PC-3 (cell line): ENCODE measurements at regions not wholly inside any gene's neighbourhood (a gene's known extent, or its start where the extent isn't known, plus 50 kb on each side); places are given as distances from the start of the nearest gene placed in this dataset.

Experiments used
- ATAC-seq: fragments of 200-7000 bp; cut with Tn5 transposase; 2 replicates; pipeline ENCODE4 v1.9.1; 2020; ENCODE audit warnings: mild to moderate bottlenecking, moderate library complexity
- BruUV-seq: library from RNA; stranded (reverse); fragments of 400-500 nt; replicated peaks from 2 replicates; lab custom pipeline; 2021; lab: Mats Ljungman, UMichigan
- CTCF ChIA-PET: fragments of 300-600 bp; sonication (Branson Sonifier 250); formaldehyde crosslinking; loops from one replicate; lab custom pipeline; 2022; ENCODE audit warnings: antibody characterized with exemption; lab: Charles Lee
- POLR2A ChIA-PET: fragments of 300-600 bp; sonication (Branson Sonifier 250); formaldehyde crosslinking; loops from one replicate; lab custom pipeline; 2022; ENCODE audit warnings: antibody characterized with exemption; ENCODE audit not compliant: unreplicated experiment; lab: Charles Lee
- DNase-seq: peaks from one replicate; pipeline ENCODE4 v3.0.0-alpha.2; 2015
- H2AFZ ChIP-seq: fragments of 300-600 bp; sonication (generic); 2 replicates; pipeline ENCODE4 v1.6.0; 2016; ENCODE audit warnings: antibody characterized with exemption, low read length
- H3F3A ChIP-seq: fragments of 300-600 bp; sonication (generic); one replicate; pipeline ENCODE4 v1.6.0; 2017; ENCODE audit warnings: antibody characterized with exemption, low read length, control low read depth, mild to moderate bottlenecking; ENCODE audit not compliant: unreplicated experiment
- H3K27ac ChIP-seq: fragments of 300-600 bp; sonication (generic); 2 replicates; pipeline ENCODE4 v1.5.1; 2016; ENCODE audit warnings: mild to moderate bottlenecking, low read length
- H3K27me3 ChIP-seq: fragments of 300-600 bp; sonication (generic); 2 replicates; pipeline ENCODE4 v1.6.1; 2016; ENCODE audit warnings: low read length, mixed read lengths
- H3K36me3 ChIP-seq: fragments of 300-600 bp; sonication (generic); 2 replicates; pipeline ENCODE4 v1.6.1; 2016; ENCODE audit warnings: low read depth, mixed run types, low read length, mixed read lengths
- H3K4me1 ChIP-seq: fragments of 300-600 bp; sonication (generic); 2 replicates; pipeline ENCODE4 v1.5.1; 2016; ENCODE audit warnings: low read length; ENCODE audit not compliant: insufficient read depth
- H3K4me2 ChIP-seq: fragments of 300-600 bp; sonication (generic); 2 replicates; pipeline ENCODE4 v1.6.0; 2016; ENCODE audit warnings: low read length
- H3K4me3 ChIP-seq: fragments of 300-600 bp; sonication (generic); 2 replicates; pipeline ENCODE4 v1.5.1; 2016; ENCODE audit warnings: mild to moderate bottlenecking, low read length, mixed read lengths
- H3K79me2 ChIP-seq: fragments of 300-600 bp; sonication (generic); 2 replicates; pipeline ENCODE4 v1.6.1; 2017; ENCODE audit warnings: low read length, mixed read lengths
- H3K9ac ChIP-seq: fragments of 300-600 bp; sonication (generic); 2 replicates; pipeline ENCODE4 v1.6.0; 2016; ENCODE audit warnings: mild to moderate bottlenecking, low read length
- H3K9me2 ChIP-seq: fragments of 300-600 bp; sonication (generic); replicated peaks from 2 replicates; pipeline ENCODE4 v1.6.1; 2016; ENCODE audit warnings: mixed run types, low read length, mixed read lengths
- H3K9me3 ChIP-seq: fragments of 300-600 bp; sonication (generic); 2 replicates; pipeline ENCODE4 v1.6.1; 2016; ENCODE audit warnings: low read length, mixed read lengths
- H4K20me1 ChIP-seq: fragments of 300-600 bp; sonication (generic); 2 replicates; pipeline ENCODE4 v1.6.1; 2016; ENCODE audit warnings: low read length, mixed read lengths
- CTCF ChIP-seq: fragments of 300-600 bp; sonication (generic); conservative IDR thresholded peaks from 2 replicates; pipeline ENCODE4 v1.5.1; 2017; ENCODE audit warnings: antibody characterized with exemption, low read depth, mild to moderate bottlenecking, low read length
- EZH2 ChIP-seq: fragments of 300-600 bp; sonication (generic); IDR thresholded peaks from one replicate; pipeline ENCODE4 v1.6.1; 2017; ENCODE audit warnings: antibody characterized with exemption, mild to moderate bottlenecking, low read length; ENCODE audit not compliant: unreplicated experiment
- EZH2phosphoT487 ChIP-seq: fragments of 300-600 bp; sonication (generic); IDR thresholded peaks from 2 replicates; pipeline ENCODE4 v1.6.1; 2018; ENCODE audit warnings: mild to moderate bottlenecking, antibody characterized with exemption, low read length, borderline replicate concordance
- intact Hi-C: fragments of 100-400 bp; cut with micrococcal nuclease; formaldehyde crosslinking; loops from 2 replicates; pipeline ENCODE4 v1.9.0; 2023

GRCh38 chr7:156017916-156018700, 205.8 kb upstream of the SHH start:
- Histone ChIP-seq H3K4me3 (no peak overlapping the region), H3K27me3 (peaks cover 3% of the 10 kb centered on the region; the same call in 1 of the 2 replicates), H3K27ac (no peak overlapping the region), H3K4me2 (no peak overlapping the region), H3K9ac (no peak overlapping the region), H3K9me3 (no peaks in the 10 kb centered on the region), H4K20me1 (no peaks in the 10 kb centered on the region), H3F3A (no peaks in the 10 kb centered on the region), H3K36me3 (no peaks in the 10 kb centered on the region), H2AFZ (no peak overlapping the region), H3K79me2 (no peaks in the 10 kb centered on the region), H3K4me1 (no peaks in the 10 kb centered on the region), H3K9me2 (no peaks in the 10 kb centered on the region)
- BruUV-seq, result no TSS peak
- POLR2A ChIA-PET, result no interaction called here
- no peak for DNase-seq
- no peak for ATAC-seq
- intact Hi-C loops, result no loop called here
- CTCF ChIA-PET, result no interaction called here
- TF ChIP-seq EZH2 (no peak), EZH2phosphoT487 (no peak), CTCF (no peak)

- Histone ChIP-seq H3K4me3 (no peak overlapping the region), H3K9me2 (no peaks in the 10 kb centered on the region), H3F3A (no peaks in the 10 kb centered on the region), H3K27me3 (peaks cover 3% of the 10 kb centered on the region; the same call in 1 of the 2 replicates), H3K79me2 (no peaks in the 10 kb centered on the region), H4K20me1 (no peaks in the 10 kb centered on the region), H3K4me2 (no peak overlapping the region), H3K9me3 (no peaks in the 10 kb centered on the region), H3K9ac (no peak overlapping the region), H3K4me1 (no peaks in the 10 kb centered on the region), H3K27ac (no peak overlapping the region), H2AFZ (no peak overlapping the region), H3K36me3 (no peaks in the 10 kb centered on the region)
- ChIA-PET CTCF (no interaction called here), POLR2A (no interaction called here)
- DNase-seq, result no peak
- TF ChIP-seq EZH2phosphoT487, result no peak
- TF ChIP-seq EZH2, result no peak
- intact Hi-C loops, result no loop called here
- no TSS peak for BruUV-seq
- no peak for ATAC-seq
Measured at GRCh38 chr7:156017431-156017830, 205.2 kb upstream of the SHH start.

- Histone ChIP-seq H3K27me3 (peaks cover 3% of the 10 kb centered on the region; the same call in 1 of the 2 replicates), H2AFZ (no peak overlapping the region), H3K9me2 (no peaks in the 10 kb centered on the region), H3K4me2 (no peak overlapping the region), H4K20me1 (no peaks in the 10 kb centered on the region), H3K4me3 (no peak overlapping the region), H3K79me2 (no peaks in the 10 kb centered on the region), H3F3A (no peaks in the 10 kb centered on the region), H3K9ac (no peak overlapping the region), H3K9me3 (no peaks in the 10 kb centered on the region), H3K36me3 (no peaks in the 10 kb centered on the region), H3K27ac (no peak overlapping the region), H3K4me1 (no peaks in the 10 kb centered on the region)
- BruUV-seq, result no TSS peak
- intact Hi-C loops, result no loop called here
- ChIA-PET POLR2A (no interaction called here), CTCF (no interaction called here)
- DNase-seq (no peak), ATAC-seq (no peak)
- no peak for TF ChIP-seq EZH2phosphoT487
- TF ChIP-seq CTCF, result no peak
- no peak for TF ChIP-seq EZH2
Measured at GRCh38 chr7:156015237-156016020, 203.2 kb upstream of the SHH start.
